ENCODE measurements at regions not wholly inside any gene's neighbourhood (a gene's known extent, or its start where the extent isn't known, plus 50 kb on each side); places are given as distances from the start of the nearest gene placed in this dataset.

DNA sequence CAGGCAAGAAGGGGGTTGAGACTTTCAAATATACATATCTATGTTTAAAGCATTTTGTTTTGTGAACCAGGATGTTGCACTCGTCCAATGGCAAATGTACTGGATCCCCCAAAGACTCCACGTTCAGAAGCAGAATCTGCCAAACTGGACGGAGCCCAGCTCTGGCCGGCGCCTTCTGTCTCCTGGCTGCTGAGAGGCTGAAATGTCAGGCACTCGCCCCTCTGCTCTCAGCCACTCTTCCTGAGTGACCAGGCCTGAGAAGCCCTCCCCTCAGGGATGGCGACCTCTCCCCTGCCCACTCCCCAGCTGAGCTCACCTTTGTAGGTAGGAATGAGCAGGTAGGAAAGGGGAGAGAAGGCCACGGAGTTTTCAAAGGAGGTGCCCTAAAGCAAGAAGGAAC is 187.5 kb upstream of the FOXF1 start:
- H3K4me1 Mint-ChIP-seq, result no peaks in the 10 kb centered on the region
- POLR2A ChIA-PET, result no interaction called here
- no peak overlapping the region for H3K27ac Mint-ChIP-seq
- no peak overlapping the region for H3K4me3 Mint-ChIP-seq
- ATAC-seq (no peak), DNase-seq (no peak)
- no peaks in the 10 kb centered on the region for H3K36me3 Mint-ChIP-seq (ENCODE audit: low read depth)
- H3K9me3 Mint-ChIP-seq (ENCODE audit: low read depth), result no peaks in the 10 kb centered on the region
- H3K27me3 Mint-ChIP-seq, result peaks cover 8% of the 10 kb centered on the region
- CTCF ChIA-PET, result interaction anchor here (0.7 kb wide), 2 partner anchors 23 to 592 kb away, joined by 3 read pairs; no protein-coding TSS in a partner anchor
- intact Hi-C loops (cut with DNase I, micrococcal nuclease), result no loop called here

GRCh38 chr16:86324320-86324719 is 186.0 kb upstream of the FOXF1 start:
- intact Hi-C loops (cut with DNase I, micrococcal nuclease), result no loop called here
- no peaks in the 10 kb centered on the region for H3K9me3 Mint-ChIP-seq (ENCODE audit: low read depth)
- no peak overlapping the region for H3K27ac Mint-ChIP-seq
- H3K27me3 Mint-ChIP-seq, result peaks cover 8% of the 10 kb centered on the region
- H3K4me1 Mint-ChIP-seq, result peaks cover 5% of the 10 kb centered on the region
- ATAC-seq, result no peak
- H3K36me3 Mint-ChIP-seq (ENCODE audit: low read depth), result no peaks in the 10 kb centered on the region
- H3K4me3 Mint-ChIP-seq, result no peak overlapping the region
- no peak for DNase-seq
- ChIA-PET POLR2A (no interaction called here), CTCF (no interaction called here)

DNA sequence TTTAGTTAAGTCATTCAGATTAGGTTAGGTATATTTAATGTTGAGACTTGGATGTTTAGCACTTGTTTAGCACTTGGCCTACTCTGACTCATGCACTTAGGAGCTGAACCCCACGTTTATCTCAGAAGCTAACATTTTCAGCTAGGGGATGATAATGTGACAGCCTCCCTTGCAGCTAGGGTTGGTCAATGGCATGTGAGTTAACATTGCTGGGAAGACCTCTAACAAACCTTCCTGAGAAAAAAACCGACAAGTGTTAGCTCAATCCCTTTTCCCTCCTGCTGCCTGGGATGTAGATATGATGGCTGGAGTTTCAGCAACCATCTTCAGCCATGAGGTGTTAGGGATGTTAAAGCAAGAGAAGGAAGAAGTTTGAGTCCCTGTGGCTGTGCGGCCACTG is 185.0 kb upstream of the FOXF1 start:
- Mint-ChIP-seq H3K9me3 (ENCODE audit: low read depth) (no peaks in the 10 kb centered on the region), H3K27ac (no peak overlapping the region), H3K4me3 (no peak overlapping the region), H3K36me3 (ENCODE audit: low read depth) (no peaks in the 10 kb centered on the region), H3K27me3 (peaks cover 14% of the 10 kb centered on the region), H3K4me1 (peaks cover 5% of the 10 kb centered on the region)
- ATAC-seq, result no peak
- CTCF ChIA-PET, result no interaction called here
- no peak for DNase-seq
- intact Hi-C loops (cut with DNase I, micrococcal nuclease), result no loop called here
- POLR2A ChIA-PET, result no interaction called here

GRCh38 chr16:86325895-86326294 is 184.4 kb upstream of the FOXF1 start:
- intact Hi-C loops (cut with DNase I, micrococcal nuclease), result no loop called here
- H3K27me3 Mint-ChIP-seq, result peaks cover 16% of the 10 kb centered on the region
- peaks cover 5% of the 10 kb centered on the region for H3K4me1 Mint-ChIP-seq
- DNase-seq (no peak), ATAC-seq (no peak)
- POLR2A ChIA-PET, result no interaction called here
- no peak overlapping the region for H3K4me3 Mint-ChIP-seq
- H3K9me3 Mint-ChIP-seq (ENCODE audit: low read depth), result no peaks in the 10 kb centered on the region
- CTCF ChIA-PET, result no interaction called here
- H3K36me3 Mint-ChIP-seq (ENCODE audit: low read depth), result no peaks in the 10 kb centered on the region
- H3K27ac Mint-ChIP-seq, result no peak overlapping the region

DNA sequence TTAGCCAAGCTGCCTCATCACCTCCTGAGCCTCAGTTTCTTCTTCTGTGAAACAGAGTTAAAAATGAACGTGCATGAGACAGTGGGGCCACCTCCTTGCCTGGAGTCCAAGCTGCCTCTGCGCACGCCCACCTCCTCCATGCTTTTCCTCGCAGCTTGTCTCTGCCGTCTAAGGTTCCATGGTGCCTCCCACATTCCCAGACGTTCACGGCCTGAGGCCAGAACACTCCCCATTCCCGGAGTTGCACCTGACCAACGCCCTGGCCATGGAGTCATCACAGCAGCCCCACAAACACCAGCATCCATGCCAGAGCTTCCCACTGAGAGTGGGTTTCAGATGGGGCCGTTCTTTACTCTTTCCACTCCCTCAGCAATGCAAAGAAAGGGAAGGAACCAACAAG is 183.0 kb upstream of the FOXF1 start:
- POLR2A ChIA-PET, result no interaction called here
- Mint-ChIP-seq H3K36me3 (ENCODE audit: low read depth) (no peaks in the 10 kb centered on the region), H3K4me3 (no peak overlapping the region), H3K27ac (no peak overlapping the region), H3K9me3 (ENCODE audit: low read depth) (no peaks in the 10 kb centered on the region), H3K4me1 (peaks cover 5% of the 10 kb centered on the region), H3K27me3 (peaks cover 17% of the 10 kb centered on the region)
- no peak for DNase-seq
- intact Hi-C loops (cut with DNase I, micrococcal nuclease), result no loop called here
- ATAC-seq, result no peak
- CTCF ChIA-PET, result interaction anchor here (0.7 kb wide), 1 partner anchor 432 kb away, joined by 3 read pairs; no protein-coding TSS in a partner anchor

- ChIA-PET CTCF (no interaction called here), POLR2A (no interaction called here)
- Mint-ChIP-seq H3K27me3 (peaks cover 26% of the 10 kb centered on the region), H3K9me3 (ENCODE audit: low read depth) (no peaks in the 10 kb centered on the region), H3K27ac (no peak overlapping the region), H3K36me3 (ENCODE audit: low read depth) (no peaks in the 10 kb centered on the region), H3K4me1 (peaks cover 5% of the 10 kb centered on the region), H3K4me3 (no peak overlapping the region)
- intact Hi-C loops (cut with DNase I, micrococcal nuclease), result no loop called here
- DNase-seq (no peak), ATAC-seq (no peak)
Measured at GRCh38 chr16:86330906-86331305, 179.4 kb upstream of the FOXF1 start.

GRCh38 chr16:86334079-86334635 is 176.2 kb upstream of the FOXF1 start:
- Mint-ChIP-seq H3K9me3 (ENCODE audit: low read depth) (no peaks in the 10 kb centered on the region), H3K36me3 (ENCODE audit: low read depth) (no peaks in the 10 kb centered on the region), H3K4me3 (no peak overlapping the region), H3K27ac (no peak overlapping the region), H3K27me3 (peaks cover 22% of the 10 kb centered on the region), H3K4me1 (peaks cover 2% of the 10 kb centered on the region)
- no peak for ATAC-seq
- CTCF ChIA-PET, result no interaction called here
- no peak for DNase-seq
- intact Hi-C loops (cut with DNase I, micrococcal nuclease), result no loop called here
- POLR2A ChIA-PET, result no interaction called here

DNA sequence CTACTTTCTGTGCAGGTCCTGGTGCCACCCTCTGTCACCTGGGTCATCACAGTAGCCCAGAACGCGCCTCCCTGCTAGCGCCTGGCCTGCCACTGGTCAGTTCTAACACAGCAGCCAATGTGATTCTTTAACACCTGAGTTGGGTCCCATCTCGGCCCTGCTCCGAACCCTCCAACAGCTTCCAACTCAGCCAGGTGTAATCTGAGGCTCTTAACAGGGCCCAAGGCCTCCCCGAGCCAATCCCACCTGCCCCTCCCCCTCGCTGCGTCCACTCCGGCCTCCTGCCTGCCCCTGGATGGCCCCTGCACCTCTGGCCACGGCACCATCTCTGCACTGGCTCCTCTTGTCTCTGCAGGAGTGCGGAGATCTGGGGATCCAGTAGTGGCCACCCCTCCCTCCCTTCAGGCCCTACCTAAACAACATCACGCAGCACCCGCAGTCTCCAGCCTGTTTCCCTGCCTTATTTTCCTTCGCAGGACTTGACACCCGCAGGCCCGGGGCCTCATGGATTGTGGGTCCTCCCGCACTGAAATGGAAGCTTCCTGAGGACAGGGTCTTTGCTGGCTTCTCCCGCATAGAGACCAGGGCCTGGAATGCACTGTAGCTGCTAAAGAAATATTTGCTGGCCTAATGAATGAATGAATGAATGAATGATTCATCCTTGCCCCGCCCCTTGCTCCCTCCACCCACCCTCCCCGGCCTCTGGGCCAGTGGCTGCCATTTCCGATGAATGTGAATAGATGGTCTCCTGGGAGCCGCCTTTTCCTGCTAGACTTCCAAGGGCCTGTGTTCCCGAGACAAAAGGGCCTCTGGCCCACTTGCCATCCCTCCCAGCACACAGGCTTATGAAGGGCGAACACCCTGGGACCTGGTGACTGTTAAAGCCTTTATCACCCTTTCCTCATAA is 174.8 kb upstream of the FOXF1 start:
- ChIA-PET CTCF (no interaction called here), POLR2A (no interaction called here)
- ATAC-seq (no peak), DNase-seq (no peak)
- Mint-ChIP-seq H3K36me3 (ENCODE audit: low read depth) (no peaks in the 10 kb centered on the region), H3K4me1 (no peaks in the 10 kb centered on the region), H3K4me3 (no peak overlapping the region), H3K9me3 (ENCODE audit: low read depth) (no peaks in the 10 kb centered on the region), H3K27ac (no peak overlapping the region), H3K27me3 (peaks cover 21% of the 10 kb centered on the region)
- intact Hi-C loops (cut with DNase I, micrococcal nuclease), result no loop called here

- Mint-ChIP-seq H3K36me3 (ENCODE audit: low read depth) (no peaks in the 10 kb centered on the region), H3K4me1 (no peaks in the 10 kb centered on the region), H3K27me3 (peaks cover 29% of the 10 kb centered on the region), H3K4me3 (no peak overlapping the region), H3K27ac (no peak overlapping the region), H3K9me3 (ENCODE audit: low read depth) (no peaks in the 10 kb centered on the region)
- intact Hi-C loops (cut with DNase I, micrococcal nuclease), result no loop called here
- ATAC-seq, result no peak
- CTCF ChIA-PET, result no interaction called here
- no peak for DNase-seq
- POLR2A ChIA-PET, result no interaction called here
Measured at GRCh38 chr16:86337138-86337537, 173.2 kb upstream of the FOXF1 start.

DNA sequence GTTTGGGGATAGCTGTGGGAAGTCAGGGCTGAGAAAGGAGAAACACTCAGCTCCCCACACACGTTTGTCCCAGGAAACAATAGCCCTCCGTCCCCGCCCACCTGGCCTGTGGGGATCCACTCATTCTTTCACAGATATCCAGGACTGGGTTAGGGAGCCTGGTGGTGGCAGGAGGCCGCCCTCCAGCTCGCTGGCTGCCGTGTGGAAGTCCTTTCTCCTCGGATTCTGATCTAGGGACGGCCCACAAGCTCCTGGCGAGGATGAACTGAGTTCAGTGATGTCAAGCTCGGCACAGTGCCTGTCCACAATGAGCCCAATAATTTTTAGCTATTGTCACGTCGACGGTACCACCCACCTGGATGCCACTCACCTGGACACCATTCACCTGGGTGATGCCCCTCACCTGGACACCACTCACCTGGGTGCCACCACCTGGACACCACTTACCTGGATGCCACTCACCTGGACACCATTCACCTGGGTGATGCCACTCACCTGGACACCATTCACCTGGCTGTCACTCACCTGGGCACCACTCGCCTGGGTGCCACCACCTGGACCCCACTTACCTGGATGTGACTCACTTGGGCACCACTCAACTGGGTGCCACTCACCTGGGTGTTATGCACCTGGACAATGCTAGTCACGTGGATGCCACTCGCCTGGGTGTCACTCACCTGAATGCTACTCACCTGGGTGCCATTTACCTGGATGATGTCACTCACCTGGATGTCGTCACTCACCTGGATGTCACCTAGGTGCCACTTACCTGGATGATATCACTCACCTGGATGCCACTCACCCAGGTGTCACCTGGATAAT is 172.5 kb upstream of the FOXF1 start:
- H3K36me3 Mint-ChIP-seq (ENCODE audit: low read depth), result no peaks in the 10 kb centered on the region
- H3K27ac Mint-ChIP-seq, result no peak overlapping the region

DNA sequence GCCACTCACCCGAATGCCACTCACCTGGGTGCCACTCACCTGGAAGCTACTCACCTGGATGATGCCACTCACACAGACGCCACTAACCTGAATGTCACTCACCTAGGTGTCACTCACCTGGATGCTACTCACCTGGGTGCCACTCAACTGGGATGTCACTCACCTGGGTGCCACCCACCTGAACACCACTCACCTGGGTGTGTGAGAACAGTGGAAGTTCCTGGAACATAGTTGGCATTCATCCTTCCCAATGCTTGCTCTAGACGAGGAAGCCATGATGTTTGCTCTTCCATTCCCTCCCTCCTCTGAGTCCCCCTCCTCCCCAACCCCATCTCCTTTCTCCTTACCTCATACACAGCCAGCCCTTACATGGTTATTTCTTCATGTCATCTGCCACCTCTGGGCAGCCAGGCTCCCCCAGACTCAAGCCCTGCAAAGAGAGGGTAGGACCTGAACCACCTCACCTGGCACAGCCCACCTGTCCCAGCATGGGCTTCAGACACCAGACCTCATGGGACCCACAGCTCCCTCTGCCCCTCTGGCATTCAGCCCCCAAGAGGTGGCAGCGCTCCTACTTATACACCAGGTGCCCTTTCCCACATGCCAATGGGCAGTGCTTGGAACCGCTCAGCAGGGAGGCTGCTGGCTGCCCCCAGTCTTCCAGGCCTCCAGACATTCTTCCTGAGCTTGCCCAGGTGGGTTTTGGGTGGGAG is 171.8 kb upstream of the FOXF1 start:
- peaks cover 26% of the 10 kb centered on the region for H3K27me3 Mint-ChIP-seq
- intact Hi-C loops (cut with DNase I, micrococcal nuclease), result no loop called here
- ChIA-PET POLR2A (no interaction called here), CTCF (no interaction called here)
- no peaks in the 10 kb centered on the region for H3K4me1 Mint-ChIP-seq
- H3K27ac Mint-ChIP-seq, result no peak overlapping the region
- H3K9me3 Mint-ChIP-seq (ENCODE audit: low read depth), result no peaks in the 10 kb centered on the region
- H3K36me3 Mint-ChIP-seq (ENCODE audit: low read depth), result no peaks in the 10 kb centered on the region
- no peak overlapping the region for H3K4me3 Mint-ChIP-seq
- ATAC-seq (no peak), DNase-seq (no peak)

More for the DNA sequence above, 172.5 kb upstream of the FOXF1 start:
- H3K4me3 Mint-ChIP-seq, result no peak overlapping the region
- CTCF ChIA-PET, result no interaction called here
- intact Hi-C loops (cut with DNase I, micrococcal nuclease), result no loop called here
- no peak for ATAC-seq
- H3K27me3 Mint-ChIP-seq, result peaks cover 29% of the 10 kb centered on the region
- no peak for DNase-seq
- POLR2A ChIA-PET, result no interaction called here
- no peaks in the 10 kb centered on the region for H3K4me1 Mint-ChIP-seq
- no peaks in the 10 kb centered on the region for H3K9me3 Mint-ChIP-seq (ENCODE audit: low read depth)

Measured in activated CD4-positive, alpha-beta T cell treated with anti-CD3 and anti-CD28 coated beads for 36 hours (primary cell).